IMR-90 (cell line): ENCODE measurements at regions not wholly inside any gene's neighbourhood (a gene's known extent, or its start where the extent isn't known, plus 50 kb on each side); places are given as distances from the start of the nearest gene placed in this dataset.

ENCODE experiments used
- ATAC-seq: fragments of 200-7000 bp; cut with Tn5 transposase; 2 replicates; pipeline ENCODE4 v1.9.1; 2020; ENCODE audit warnings: low read depth, mild to moderate bottlenecking, moderate library complexity
- BruUV-seq: library from RNA; stranded (reverse); fragments of 400-500 nt; replicated peaks from 2 replicates; lab custom pipeline; 2021; lab: Mats Ljungman, UMichigan
- CTCF ChIA-PET: fragments of 300-600 bp; formaldehyde crosslinking; extraction: SDS; loops from one replicate; lab custom pipeline; 2021; ENCODE audit warnings: antibody characterized with exemption; lab: Yijun Ruan, JAX
- POLR2A ChIA-PET: fragments of 300-600 bp; sonication (Branson Sonifier 250); formaldehyde crosslinking; loops from one replicate; lab custom pipeline; 2022; ENCODE audit warnings: antibody characterized with exemption; ENCODE audit not compliant: unreplicated experiment; lab: Charles Lee
- DNase-seq: peaks from one replicate; pipeline ENCODE4 v3.0.0; 2013
- H2AFZ ChIP-seq: replicated peaks from 2 replicates; pipeline ENCODE3; 2013; ENCODE audit warnings: low read length, mild to moderate bottlenecking; ENCODE audit not compliant: poor library complexity
- H2AK5ac ChIP-seq: 2 replicates; pipeline ENCODE4 v1.6.1; 2013; ENCODE audit warnings: low read depth, low read length, inconsistent platforms
- H2AK9ac ChIP-seq: replicated peaks from 2 replicates; pipeline ENCODE3; 2013; ENCODE audit warnings: mild to moderate bottlenecking, low read depth, low read length, moderate library complexity; ENCODE audit not compliant: poor library complexity
- H2BK120ac ChIP-seq: 2 replicates; pipeline ENCODE4 v1.6.1; 2013; ENCODE audit warnings: low read depth, low read length, inconsistent platforms
- H2BK15ac ChIP-seq: 3 replicates; pipeline ENCODE4 v1.6.1; 2013; ENCODE audit warnings: low read depth, low read length, inconsistent platforms
- H2BK20ac ChIP-seq: 2 replicates; pipeline ENCODE4 v1.6.1; 2013; ENCODE audit warnings: low read depth, mild to moderate bottlenecking, inconsistent platforms, low read length, moderate library complexity
- H2BK5ac ChIP-seq: 2 replicates; pipeline ENCODE4 v1.6.1; 2013; ENCODE audit warnings: mild to moderate bottlenecking, low read depth, low read length, inconsistent platforms; ENCODE audit not compliant: poor library complexity, severe bottlenecking
- H3K14ac ChIP-seq: replicated peaks from 2 replicates; pipeline ENCODE4 v1.6.1; 2013; ENCODE audit warnings: low read depth, low read length, inconsistent platforms
- H3K18ac ChIP-seq: 2 replicates; pipeline ENCODE4 v1.6.1; 2013; ENCODE audit warnings: low read depth, low read length, control low read depth
- H3K23ac ChIP-seq: 2 replicates; pipeline ENCODE4 v1.6.1; 2013; ENCODE audit warnings: low read depth, low read length, inconsistent platforms
- H3K27ac ChIP-seq: 2 replicates; pipeline ENCODE4 v1.5.1; 2013; ENCODE audit warnings: mild to moderate bottlenecking, control low read depth, low read length; ENCODE audit not compliant: insufficient read depth
- H3K27me3 ChIP-seq: 2 replicates; pipeline ENCODE4 v1.6.1; 2013; ENCODE audit warnings: low read length; ENCODE audit not compliant: control insufficient read depth, insufficient read depth
- H3K36me3 ChIP-seq: 2 replicates; pipeline ENCODE4 v1.6.1; 2013; ENCODE audit warnings: low read length, mixed read lengths; ENCODE audit not compliant: control insufficient read depth, insufficient read depth
- H3K4ac ChIP-seq: 2 replicates; pipeline ENCODE4 v1.6.1; 2013; ENCODE audit warnings: low read depth, low read length, inconsistent platforms
- H3K4me1 ChIP-seq: 2 replicates; pipeline ENCODE4 v1.6.1; 2013; ENCODE audit warnings: low read length, mixed read lengths; ENCODE audit not compliant: control insufficient read depth, insufficient read depth
- H3K4me2 ChIP-seq: 2 replicates; pipeline ENCODE4 v1.6.1; 2013; ENCODE audit warnings: low read depth, mild to moderate bottlenecking, control low read depth, low read length, moderate library complexity
- H3K4me3 ChIP-seq: 2 replicates; pipeline ENCODE4 v1.5.1; 2013; ENCODE audit warnings: low read depth, mild to moderate bottlenecking, control low read depth, low read length, moderate library complexity; ENCODE audit not compliant: insufficient read depth
- H3K56ac ChIP-seq: 2 replicates; pipeline ENCODE4 v1.6.1; 2013; ENCODE audit warnings: low read length, inconsistent platforms; ENCODE audit not compliant: insufficient read depth; ENCODE audit errors: extremely low read depth
- H3K79me1 ChIP-seq, 2 experiments: 2 replicates each; pipeline ENCODE4 v1.6.1; 2013; ENCODE audit warnings: low read length in 2 of 2, inconsistent platforms in 1 of 2, low read depth in 1 of 2
- H3K9ac ChIP-seq: 2 replicates; pipeline ENCODE4 v1.6.1; 2013; ENCODE audit warnings: low read depth, low read length, control low read depth
- H3K9me1 ChIP-seq: 2 replicates; pipeline ENCODE4 v1.6.1; 2013; ENCODE audit warnings: low read length, inconsistent platforms; ENCODE audit not compliant: insufficient read depth
- H3K9me3 ChIP-seq: 2 replicates; pipeline ENCODE4 v1.6.1; 2013; ENCODE audit warnings: low read length; ENCODE audit not compliant: control insufficient read depth, insufficient read depth
- H4K20me1 ChIP-seq: 2 replicates; pipeline ENCODE4 v1.6.1; 2013; ENCODE audit warnings: low read length, inconsistent platforms; ENCODE audit not compliant: insufficient read depth
- H4K5ac ChIP-seq: 2 replicates; pipeline ENCODE4 v1.6.1; 2013; ENCODE audit warnings: mild to moderate bottlenecking, low read depth, low read length, control low read depth
- H4K8ac ChIP-seq, 2 experiments: 2 replicates each; pipeline ENCODE4 v1.6.1; 2013; ENCODE audit warnings: low read depth in 2 of 2, low read length in 2 of 2, control low read depth in 1 of 2, inconsistent platforms in 1 of 2
- H4K91ac ChIP-seq: 2 replicates; pipeline ENCODE4 v1.6.1; 2013; ENCODE audit warnings: low read depth, low read length, inconsistent platforms; ENCODE audit not compliant: insufficient read depth
- BHLHE40 ChIP-seq: fragments of 150-350 bp; IDR thresholded peaks from 2 replicates; pipeline ENCODE4 v1.6.1; 2016; ENCODE audit warnings: mild to moderate bottlenecking, low read depth, low read length
- CEBPB ChIP-seq: IDR thresholded peaks from 2 replicates; pipeline ENCODE4 v1.6.1; 2012; ENCODE audit warnings: low read depth, low read length, improper control_type of control experiment
- CHD1 ChIP-seq: IDR thresholded peaks from 2 replicates; pipeline ENCODE4 v1.6.1; 2012; ENCODE audit warnings: low read depth, low read length, improper control_type of control experiment
- CTCF ChIP-seq: conservative IDR thresholded peaks from 2 replicates; pipeline ENCODE4 v1.5.1; 2012; ENCODE audit warnings: mild to moderate bottlenecking, low read depth, low read length, improper control_type of control experiment
- FOS ChIP-seq: fragments of 150-350 bp; IDR thresholded peaks from 2 replicates; pipeline ENCODE4 v1.6.1; 2016; ENCODE audit warnings: low read depth, low read length
- MAFK ChIP-seq: IDR thresholded peaks from 2 replicates; pipeline ENCODE4 v1.6.1; 2012; ENCODE audit warnings: low read depth, low read length, improper control_type of control experiment
- MAZ ChIP-seq: IDR thresholded peaks from 2 replicates; pipeline ENCODE4 v1.6.1; 2012; ENCODE audit warnings: low read depth, mild to moderate bottlenecking, low read length, improper control_type of control experiment, moderate library complexity, borderline replicate concordance
- MXI1 ChIP-seq: IDR thresholded peaks from 2 replicates; pipeline ENCODE4 v1.6.1; 2012; ENCODE audit warnings: low read depth, mild to moderate bottlenecking, low read length, moderate library complexity, borderline replicate concordance
- NFE2L2 ChIP-seq: fragments of 150-350 bp; IDR thresholded peaks from 2 replicates; pipeline ENCODE4 v1.6.1; 2016; ENCODE audit warnings: low read depth, mild to moderate bottlenecking, low read length
- RAD21 ChIP-seq: IDR thresholded peaks from 2 replicates; pipeline ENCODE4 v1.6.1; 2012; ENCODE audit warnings: low read length, improper control_type of control experiment
- RCOR1 ChIP-seq: IDR thresholded peaks from 2 replicates; pipeline ENCODE4 v1.6.1; 2012; ENCODE audit warnings: mild to moderate bottlenecking, low read length, improper control_type of control experiment; ENCODE audit not compliant: insufficient replicate concordance
- RFX5 ChIP-seq: IDR thresholded peaks from 2 replicates; pipeline ENCODE4 v1.8.0; 2012; ENCODE audit warnings: low read depth, mild to moderate bottlenecking, low read length, moderate library complexity
- USF2 ChIP-seq: fragments of 150-350 bp; IDR thresholded peaks from 2 replicates; pipeline ENCODE4 v1.6.1; 2017; ENCODE audit warnings: mild to moderate bottlenecking, antibody characterized with exemption, low read length, low read depth
- WGBS, 2 experiments: methylation state at CpG; one replicate each; pipeline versions ENCODE4 v1.1.5 to v1.1.7; 2013; ENCODE audit warnings: missing lambda C conversion rate in 2 of 2; ENCODE audit not compliant: insufficient read length in 1 of 2; ENCODE audit errors: extremely low coverage in 2 of 2; 5-methylcytosine and 5-hydroxymethylcytosine counted together
- dilution Hi-C: fragments of 300-500 bp; cut with HindIII; formaldehyde crosslinking; loops from one replicate; pipeline ENCODE4 v1.14.3; 2018; ENCODE audit warnings: low sequenced_read_pairs; ENCODE audit not compliant: unreplicated experiment
- in situ Hi-C: fragments of 300-500 bp; cut with MboI; formaldehyde crosslinking; loops from 3 replicates; pipeline ENCODE4 v1.14.3; 2019; ENCODE audit warnings: low sequenced_read_pairs, inconsistent platforms, mixed read lengths
- intact Hi-C: fragments of 100-400 bp; cut with micrococcal nuclease; formaldehyde crosslinking; loops from 2 replicates; pipeline ENCODE4 v1.10.0; 2022
- TF ChIP-seq, protein P1 (sequence below): fragments of 150-350 bp; IDR thresholded peaks from 2 replicates; pipeline ENCODE4 v1.6.1; 2016; ENCODE audit warnings: low read depth, mild to moderate bottlenecking, low read length, moderate library complexity, borderline replicate concordance

GRCh38 chr12:107586256-107586970 lies 99.2 kb upstream of the PWP1 start:
- Histone ChIP-seq H2BK20ac (no peak overlapping the region), H2AK9ac (no peak overlapping the region), H2AFZ (no peak overlapping the region), H3K9me1 (no peaks in the 10 kb centered on the region), H3K14ac (no peak overlapping the region), H3K9me3 (peaks cover 2% of the 10 kb centered on the region), H4K20me1 (no peaks in the 10 kb centered on the region), H3K4ac (no peak overlapping the region), H4K91ac (no peak overlapping the region), H2BK5ac (no peak overlapping the region), H3K23ac (no peak overlapping the region), H2AK5ac (no peak overlapping the region), H4K8ac (no peak overlapping the region), H3K56ac (no peak overlapping the region), H3K27me3 (no peaks in the 10 kb centered on the region; the same call in 1 of the 2 replicates), H3K79me1 (no peaks in the 10 kb centered on the region), H2BK15ac (no peak overlapping the region), H3K4me1 (no peaks in the 10 kb centered on the region), H3K9ac (no peak overlapping the region), H4K5ac (no peak overlapping the region), H3K27ac (no peak overlapping the region), H2BK120ac (no peak overlapping the region), H3K36me3 (no peaks in the 10 kb centered on the region), H3K18ac (no peak overlapping the region), H3K4me2 (no peak overlapping the region), H3K4me3 (no peak overlapping the region)
- no TSS peak for BruUV-seq
- DNase-seq, result no peak
- WGBS, 2 experiments, result 58% methylated on average over 9 of the region's 12 CpGs; no CpG with 5 or more reads in 1 of the 2 experiments
- TF ChIP-seq CEBPB (no peak), USF2 (no peak), CHD1 (no peak), MAFK (no peak), BHLHE40 (no peak), FOS (no peak), MAZ (no peak), NFE2L2 (no peak), RAD21 (no peak), CTCF (no peak), MXI1 (no peak), RFX5 (no peak), RCOR1 (no peak)
- TF ChIP-seq, protein P1, sequence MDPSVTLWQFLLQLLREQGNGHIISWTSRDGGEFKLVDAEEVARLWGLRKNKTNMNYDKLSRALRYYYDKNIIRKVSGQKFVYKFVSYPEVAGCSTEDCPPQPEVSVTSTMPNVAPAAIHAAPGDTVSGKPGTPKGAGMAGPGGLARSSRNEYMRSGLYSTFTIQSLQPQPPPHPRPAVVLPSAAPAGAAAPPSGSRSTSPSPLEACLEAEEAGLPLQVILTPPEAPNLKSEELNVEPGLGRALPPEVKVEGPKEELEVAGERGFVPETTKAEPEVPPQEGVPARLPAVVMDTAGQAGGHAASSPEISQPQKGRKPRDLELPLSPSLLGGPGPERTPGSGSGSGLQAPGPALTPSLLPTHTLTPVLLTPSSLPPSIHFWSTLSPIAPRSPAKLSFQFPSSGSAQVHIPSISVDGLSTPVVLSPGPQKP, result no peak
- ChIA-PET CTCF (no interaction called here), POLR2A (no interaction called here)
- intact Hi-C loops, result no loop called here
- dilution Hi-C loops, result no loop called here
- in situ Hi-C loops, result no loop called here
- ATAC-seq, result no peak
